ENCODE measurements at regions not wholly inside any gene's neighbourhood (a gene's known extent, or its start where the extent isn't known, plus 50 kb on each side); places are given as distances from the start of the nearest gene placed in this dataset.

- Histone ChIP-seq H2BK20ac (ENCODE audit: low read length) (no peak overlapping the region), H3K79me2 (ENCODE audit: control insufficient read depth in 1 of 2, insufficient read depth in 2 of 2, low read length in 2 of 2) (no peaks in the 10 kb centered on the region), H2BK120ac (replicated peaks; ENCODE audit: low read depth, low read length) (no peak overlapping the region), H4K5ac (ENCODE audit: insufficient read length, low read depth, low read length) (no peak overlapping the region), H3K27me3 (replicated peaks in 1 of 4; ENCODE audit: control insufficient read depth in 3 of 4, extremely low read depth in 1 of 4, insufficient read depth in 3 of 4, low read length in 3 of 4) (no peaks in the 10 kb centered on the region), H3K9me3 (ENCODE audit: insufficient read depth in 2 of 2, low read depth in 1 of 2, low read length in 1 of 2) (no peaks in the 10 kb centered on the region), H3K9ac (replicated peaks in 1 of 4; ENCODE audit: extremely low read depth in 1 of 4, low read depth in 3 of 4, low read length in 3 of 4) (no peak overlapping the region), H2BK15ac (ENCODE audit: low read length) (no peak overlapping the region), H3K23me2 (ENCODE audit: low read depth, low read length) (no peaks in the 10 kb centered on the region), H4K20me1 (replicated peaks in 1 of 2; ENCODE audit: control insufficient read depth in 1 of 2, insufficient read depth in 2 of 2, low read length in 2 of 2) (no peaks in the 10 kb centered on the region), H3K4ac (replicated peaks; ENCODE audit: insufficient read length, low read depth, low read length) (no peak overlapping the region), H3K27ac (ENCODE audit: low read depth, low read length) (no peak overlapping the region), H4K8ac (ENCODE audit: extremely low read depth, insufficient read depth, low read length) (no peak overlapping the region), H2AFZ (ENCODE audit: low read length) (no peak overlapping the region), H3K14ac (ENCODE audit: insufficient read length) (no peak overlapping the region), H3K23ac (ENCODE audit: insufficient read length) (no peak overlapping the region), H3K18ac (ENCODE audit: extremely low read depth, low read length) (no peak overlapping the region), H2AK5ac (ENCODE audit: low read depth, low read length) (no peak overlapping the region), H2BK5ac (ENCODE audit: low read depth, low read length) (no peak overlapping the region), H3K36me3 (ENCODE audit: control insufficient read depth in 2 of 4, insufficient read depth in 4 of 4, low read length in 3 of 4) (no peaks in the 10 kb centered on the region), H3K56ac (replicated peaks; ENCODE audit: insufficient read length, low read depth, low read length) (no peak overlapping the region), H4K91ac (replicated peaks; ENCODE audit: insufficient read length, low read length) (no peak overlapping the region), H3K4me1 (replicated peaks in 1 of 4; ENCODE audit: control insufficient read depth in 3 of 4, insufficient read depth in 4 of 4, low read length in 3 of 4) (no peaks in the 10 kb centered on the region), H2BK12ac (ENCODE audit: low read depth, low read length) (no peak overlapping the region), H3K4me2 (ENCODE audit: insufficient read depth in 1 of 2, low read depth in 2 of 2, low read length in 2 of 2) (no peak overlapping the region), H3K4me3 (ENCODE audit: extremely low read depth in 1 of 4, insufficient read depth in 2 of 4, low read depth in 3 of 4, low read length in 4 of 4) (no peak overlapping the region), H3K79me1 (ENCODE audit: low read depth, low read length) (no peaks in the 10 kb centered on the region)
- DNase-seq (ENCODE audit: low read depth in 1 of 2, low spot score in 2 of 2) (no peak), FAIRE-seq (no peak)
- 88% methylated on average over 3 of the region's 3 CpGs; no CpG with 5 or more reads in 1 of the 2 experiments for WGBS, 2 experiments (ENCODE audit: extremely low coverage in 1 of 2, insufficient coverage in 1 of 2, insufficient read length in 1 of 2, insufficient replicate concordance in 2 of 2, low coverage in 1 of 2, low lambda C conversion rate in 2 of 2, missing lambda C conversion rate in 1 of 2)
- CTCF ChIA-PET (ENCODE audit: partially characterized antibody), result interaction anchor here (1.0 to 1.4 kb wide), 4 partner anchors 34 to 233 kb away, joined by 3 to 4 read pairs (median 4); no protein-coding TSS in a partner anchor
- TF ChIP-seq BRCA1 (IDR thresholded peaks at IDR 0.05; ENCODE audit: low read depth, low read length) (no peak), RAD21 (IDR thresholded peaks at IDR 0.05 in 1 of 2, conservative IDR thresholded peaks at IDR 0.05 in 1 of 2; ENCODE audit: low read depth in 2 of 2, low read length in 2 of 2) (peak in 1 of 2 experiments; percentile 16; a peak in 1 of 4 replicates)
- POLR2A ChIA-PET (ENCODE audit: partially characterized antibody), result no interaction called here
Observed at GRCh38 chr14:38366374-38366773, 110.5 kb upstream of the CLEC14A start.

Data from H1 (cell line).